ENCODE measurements at regions not wholly inside any gene's neighbourhood (a gene's known extent, or its start where the extent isn't known, plus 50 kb on each side); places are given as distances from the start of the nearest gene placed in this dataset.
A peak's percentile ranks its signal among the peaks of the same experiment; 100 is the strongest.
"Not testable (repeated sequence)": the region's sequence is repeated elsewhere in the genome, so short reads cannot be mapped to it uniquely, and the experiment has no call there.

GRCh38 chr2:237240252-237240651 lies 154.6 kb downstream of the COPS8 start:
- FAIRE-seq (no peak), ATAC-seq (no peak), DNase-seq (ENCODE audit: low read depth in 1 of 2, low spot score in 1 of 2) (no peak)
- Histone ChIP-seq H3K27ac (no peak overlapping the region), H3K4me1 (peaks cover 13% of the 10 kb centered on the region; the same call in 2 of the 3 replicates), H3K4me3 (no peak overlapping the region), H3K4me2 (no peak overlapping the region), H3K9me3 (no peaks in the 10 kb centered on the region)
- 70% methylated on average over 5 of the region's 5 CpGs for WGBS (ENCODE audit: missing lambda C conversion rate)
- TF ChIP-seq MAFK (IDR thresholded peaks at IDR 0.05; ENCODE audit: partially characterized antibody) (peak; percentile 77), NPAS2 (CRISPR knock-in tag; IDR thresholded peaks at IDR 0.05; ENCODE audit: borderline replicate concordance) (no peak), HOXB13 (CRISPR knock-in tag; IDR thresholded peaks at IDR 0.05; ENCODE audit: low read depth) (no peak)
- ChIA-PET CTCF (no interaction called here), POLR2A (no interaction called here)

- DNase-seq (ENCODE audit: low read depth in 1 of 2, low spot score in 1 of 2); H3K27ac ChIP-seq; CTCF ChIA-PET; H3K4me3 ChIP-seq; POLR2A ChIA-PET; FAIRE-seq; H3K4me1 ChIP-seq; ATAC-seq; H3K4me2 ChIP-seq; H3K9me3 ChIP-seq: not testable (repeated sequence)
- WGBS (ENCODE audit: missing lambda C conversion rate), result 64% methylated on average over 3 of the region's 3 CpGs
Observed at GRCh38 chr2:237240868-237241267, 155.2 kb downstream of the COPS8 start.

GRCh38 chr2:237242091-237242536 lies 156.4 kb downstream of the COPS8 start:
- WGBS (ENCODE audit: missing lambda C conversion rate), result 73% methylated on average over 1 of the region's 1 CpG
- H3K27ac ChIP-seq, result no peak overlapping the region
- DNase-seq (ENCODE audit: low read depth in 1 of 2, low spot score in 1 of 2) (no peak), FAIRE-seq (no peak), ATAC-seq (no peak)
- no peaks in the 10 kb centered on the region for H3K9me3 ChIP-seq
- H3K4me2 ChIP-seq, result no peak overlapping the region
- ChIA-PET CTCF (no interaction called here), POLR2A (no interaction called here)
- H3K4me3 ChIP-seq, result no peak overlapping the region
- no peak for TF ChIP-seq JUNB (IDR thresholded peaks at IDR 0.05)
- no peaks in the 10 kb centered on the region for H3K4me1 ChIP-seq

- Histone ChIP-seq H3K4me3 (no peak overlapping the region), H3K4me2 (no peak overlapping the region), H3K4me1 (no peaks in the 10 kb centered on the region), H3K27ac (no peak overlapping the region), H3K9me3 (no peaks in the 10 kb centered on the region)
- DNase-seq (ENCODE audit: low read depth in 1 of 2, low spot score in 1 of 2) (no peak), FAIRE-seq (no peak), ATAC-seq (no peak)
- ChIA-PET POLR2A (no interaction called here), CTCF (interaction anchor here (0.9 to 1.5 kb wide), 3 partner anchors 8 to 167 kb away, joined by 3 to 5 read pairs (median 5); no protein-coding TSS in a partner anchor)
- no peak for TF ChIP-seq CEBPB (IDR thresholded peaks at IDR 0.05)
- no peak for TF ChIP-seq BCL3 (IDR thresholded peaks at IDR 0.05)
- no peak for TF ChIP-seq ZFP36 (IDR thresholded peaks at IDR 0.05; ENCODE audit: borderline replicate concordance, partially characterized antibody)
- TF ChIP-seq E2F6 (IDR thresholded peaks at IDR 0.05; ENCODE audit: borderline replicate concordance, low read depth), result no peak
- TF ChIP-seq SMC3 (IDR thresholded peaks at IDR 0.05), result no peak
- no peak for TF ChIP-seq JUNB (IDR thresholded peaks at IDR 0.05)
- no peak for TF ChIP-seq RNF2 (IDR thresholded peaks at IDR 0.05; ENCODE audit: borderline replicate concordance, low read depth)
- no peak for TF ChIP-seq SREBF2 (IDR thresholded peaks at IDR 0.05)
- TF ChIP-seq KDM1A (IDR thresholded peaks at IDR 0.05; ENCODE audit: low read depth), result no peak
- no peak for TF ChIP-seq ZNF302 (CRISPR knock-in tag; IDR thresholded peaks at IDR 0.05)
- no peak for TF ChIP-seq CBX8 (IDR thresholded peaks at IDR 0.05)
- WGBS (ENCODE audit: missing lambda C conversion rate), result 38% methylated on average over 2 of the region's 2 CpGs
Observed at GRCh38 chr2:237243487-237243886, 157.8 kb downstream of the COPS8 start.

GRCh38 chr2:237244178-237244577 lies 158.5 kb downstream of the COPS8 start:
- H3K4me3 ChIP-seq, result no peak overlapping the region
- FAIRE-seq (no peak), DNase-seq (ENCODE audit: low read depth in 1 of 2, low spot score in 1 of 2) (no peak), ATAC-seq (no peak)
- H3K4me1 ChIP-seq, result no peaks in the 10 kb centered on the region
- 0 out of 3 replicates have a peak, but pooled peaks cover 3% of the 10 kb centered on the region for H3K9me3 ChIP-seq
- ChIA-PET POLR2A (no interaction called here), CTCF (interaction anchor here (0.9 to 1.6 kb wide), 6 partner anchors 9 to 166 kb away, joined by 3 to 5 read pairs (median 4); no protein-coding TSS in a partner anchor)
- H3K4me2 ChIP-seq, result no peak overlapping the region
- H3K27ac ChIP-seq, result no peak overlapping the region
- 47% methylated on average over 2 of the region's 2 CpGs for WGBS (ENCODE audit: missing lambda C conversion rate)
- no peak for TF ChIP-seq TFCP2L1 (CRISPR knock-in tag; IDR thresholded peaks at IDR 0.05)
- no peak for TF ChIP-seq PBX3 (IDR thresholded peaks at IDR 0.05)
- no peak for TF ChIP-seq TP53 (CRISPR knock-in tag; IDR thresholded peaks at IDR 0.05)
- no peak for TF ChIP-seq ZFP36 (IDR thresholded peaks at IDR 0.05; ENCODE audit: borderline replicate concordance, partially characterized antibody)
- no peak for TF ChIP-seq CEBPB (IDR thresholded peaks at IDR 0.05)
- no peak for TF ChIP-seq HES2 (IDR thresholded peaks at IDR 0.05)
- TF ChIP-seq POLR2AphosphoS2 (conservative IDR thresholded peaks at IDR 0.05; ENCODE audit: low read length), result no peak
- no peak for TF ChIP-seq JUN (IDR thresholded peaks at IDR 0.05)
- TF ChIP-seq USF2 (IDR thresholded peaks at IDR 0.05), result no peak
- no peak for TF ChIP-seq NPAS2 (CRISPR knock-in tag; IDR thresholded peaks at IDR 0.05; ENCODE audit: borderline replicate concordance)
- TF ChIP-seq KDM1A (IDR thresholded peaks at IDR 0.05; ENCODE audit: low read depth), result no peak
- no peak for TF ChIP-seq BHLHE40 (IDR thresholded peaks at IDR 0.05; ENCODE audit: low read depth, low read length)
- TF ChIP-seq CHD4 (IDR thresholded peaks at IDR 0.05; ENCODE audit: borderline replicate concordance), result no peak
- TF ChIP-seq FOSB (CRISPR knock-in tag; IDR thresholded peaks at IDR 0.05), result no peak
- no peak for TF ChIP-seq HOXA7 (CRISPR knock-in tag; IDR thresholded peaks at IDR 0.05)

All from A549 (cell line).